HepG2 (cell line): ENCODE measurements at regions not wholly inside any gene's neighbourhood (a gene's known extent, or its start where the extent isn't known, plus 50 kb on each side); places are given as distances from the start of the nearest gene placed in this dataset.

ENCODE experiments used
- ATAC-seq: fragments of 200-7000 bp; cut with Tn5 transposase; 3 replicates; pipeline ENCODE4 v1.9.1; 2020; ENCODE audit warnings: mild to moderate bottlenecking, moderate library complexity
- BruUV-seq: library from RNA; stranded (reverse); fragments of 400-500 nt; replicated peaks from 2 replicates; lab custom pipeline; 2021; lab: Mats Ljungman, UMichigan
- CTCF ChIA-PET: fragments of 300-600 bp; formaldehyde crosslinking; extraction: SDS; loops from one replicate; lab custom pipeline; 2021; ENCODE audit warnings: low total read pairs, inconsistent platforms, low intra/inter-chr PET ratio; lab: Yijun Ruan, JAX
- POLR2A ChIA-PET: fragments of 350-600 bp; sonication (Branson Sonifier 250); formaldehyde crosslinking; loops from one replicate; lab custom pipeline; 2020; ENCODE audit warnings: antibody characterized with exemption, inconsistent platforms; lab: Yijun Ruan, JAX
- DNase-seq: peaks from one replicate; pipeline ENCODE4 v3.0.0-alpha.2; 2015; ENCODE audit warnings: low spot score
- FAIRE-seq: peaks from 3 replicates; lab custom pipeline; 2011; peaks lifted over from hg19 to GRCh38; lab: Jason Lieb, UNC
- H2AFZ ChIP-seq: one replicate; pipeline ENCODE4 v1.6.1; 2011; ENCODE audit warnings: low read length, inconsistent platforms
- H3K27ac ChIP-seq: fragments of 300-600 bp; 3 replicates; pipeline ENCODE4 v1.8.0; 2011; ENCODE audit warnings: mixed run types, mild to moderate bottlenecking, mixed read lengths, low read length, inconsistent platforms; ENCODE audit not compliant: insufficient read depth; ENCODE audit errors: extremely low read length
- H3K27me3 ChIP-seq, 2 experiments: fragments of 200-600 bp in 1 of 2; 2 replicates in 1 of 2; 3 replicates in 1 of 2; pipeline versions ENCODE4 v1.6.0 to v1.8.0; 2011; ENCODE audit warnings: low read length in 2 of 2, mild to moderate bottlenecking in 2 of 2, moderate library complexity in 2 of 2, inconsistent platforms in 1 of 2; ENCODE audit not compliant: insufficient read depth in 2 of 2, control insufficient read depth in 1 of 2
- H3K36me3 ChIP-seq, 2 experiments: fragments of 200-600 bp in 1 of 2; replicated peaks in 1 of 2; 2 replicates in 1 of 2; 3 replicates in 1 of 2; pipeline versions ENCODE4 v1.5.1 to v1.8.0; 2011; ENCODE audit warnings: low read length in 2 of 2, inconsistent platforms in 1 of 2; ENCODE audit not compliant: insufficient read depth in 2 of 2, control insufficient read depth in 1 of 2
- H3K4me1 ChIP-seq: 2 replicates; pipeline ENCODE4 v1.5.1; 2012; ENCODE audit warnings: low read length, inconsistent platforms; ENCODE audit not compliant: insufficient read depth
- H3K4me2 ChIP-seq: 2 replicates; pipeline ENCODE4 v1.6.0; 2011; ENCODE audit warnings: low read depth, low read length, inconsistent platforms
- H3K4me3 ChIP-seq, 3 experiments: fragments of 200-600 bp in 1 of 3; sonication (generic), shearing (Covaris generic) in 1 of 3; replicated peaks in 1 of 3; 2 replicates each; pipeline ENCODE4 v1.5.1; 2011 to 2016; ENCODE audit warnings: low read length in 3 of 3, inconsistent platforms in 2 of 3, low read depth in 2 of 3, mild to moderate bottlenecking in 2 of 3, control low read depth in 1 of 3, mixed read lengths in 1 of 3; ENCODE audit not compliant: insufficient read depth in 1 of 3
- H3K79me2 ChIP-seq: one replicate; pipeline ENCODE4 v1.6.1; 2011; ENCODE audit warnings: low read length, inconsistent platforms; ENCODE audit not compliant: insufficient read depth
- H3K9ac ChIP-seq: 2 replicates; pipeline ENCODE4 v1.6.0; 2011; ENCODE audit warnings: mild to moderate bottlenecking, low read depth, low read length, inconsistent platforms; ENCODE audit not compliant: insufficient read depth
- H3K9me3 ChIP-seq: 2 replicates; pipeline ENCODE4 v1.5.1; 2012; ENCODE audit warnings: mild to moderate bottlenecking, low read length
- H4K20me1 ChIP-seq: 2 replicates; pipeline ENCODE4 v1.6.0; 2011; ENCODE audit warnings: inconsistent platforms, mild to moderate bottlenecking, low read length, moderate library complexity; ENCODE audit not compliant: insufficient read depth
- ATF2 ChIP-seq: sonication (generic); formaldehyde crosslinking; IDR thresholded peaks from 2 replicates; pipeline ENCODE4 v1.4.0; 2020; ENCODE audit warnings: missing genetic modification reagents
- BHLHE40 ChIP-seq: IDR thresholded peaks from 2 replicates; pipeline ENCODE4 v1.6.1; 2011; ENCODE audit warnings: low read length, improper control_type of control experiment
- ELF4 ChIP-seq: sonication (generic); formaldehyde crosslinking; IDR thresholded peaks from 2 replicates; pipeline ENCODE4 v1.5.0; 2020; ENCODE audit warnings: missing genetic modification reagents, mild to moderate bottlenecking, moderate library complexity, borderline replicate concordance
- FOXK2 ChIP-seq: fragments of 450-650 bp; IDR thresholded peaks from 2 replicates; pipeline ENCODE4 v1.6.1; 2016
- HNRNPLL ChIP-seq: fragments of 200-400 bp; formaldehyde crosslinking; IDR thresholded peaks from 2 replicates; pipeline ENCODE4 v1.6.1; 2017; ENCODE audit warnings: mild to moderate bottlenecking, low read depth, low read length; ENCODE audit not compliant: poor library complexity, severe bottlenecking
- NFRKB ChIP-seq: fragments of 450-650 bp; IDR thresholded peaks from 2 replicates; pipeline ENCODE4 v1.6.1; 2017
- PCBP1 ChIP-seq: fragments of 200-400 bp; formaldehyde crosslinking; IDR thresholded peaks from 2 replicates; pipeline ENCODE4 v1.6.1; 2017; ENCODE audit warnings: mild to moderate bottlenecking, low read depth, low read length, borderline replicate concordance
- RBM39 ChIP-seq: fragments of 200-400 bp; formaldehyde crosslinking; IDR thresholded peaks from one replicate; pipeline ENCODE4 v1.6.1; 2018; ENCODE audit warnings: antibody characterized with exemption, mild to moderate bottlenecking, low read depth, low read length; ENCODE audit not compliant: poor library complexity, severe bottlenecking
- RFXAP ChIP-seq: sonication (generic); formaldehyde crosslinking; IDR thresholded peaks from 2 replicates; pipeline ENCODE4 v1.4.0; 2020; ENCODE audit warnings: missing genetic modification reagents, borderline replicate concordance
- ZMYM3 ChIP-seq: sonication (generic); formaldehyde crosslinking; IDR thresholded peaks from 2 replicates; pipeline ENCODE4 v1.5.1; 2020; ENCODE audit warnings: mild to moderate bottlenecking, missing genetic modification reagents
- ZMYM4 ChIP-seq: sonication (generic); formaldehyde crosslinking; IDR thresholded peaks from 2 replicates; pipeline ENCODE4 v1.8.1; 2023; ENCODE audit warnings: mild to moderate bottlenecking, missing genetic modification reagents
- ZNF367 ChIP-seq: sonication (generic); formaldehyde crosslinking; IDR thresholded peaks from 2 replicates; pipeline ENCODE4 v1.4.0; 2020; ENCODE audit warnings: missing genetic modification reagents, borderline replicate concordance
- WGBS: methylation state at CpG from one replicate; pipeline ENCODE4 v1.1.6; 2017; ENCODE audit warnings: low lambda C conversion rate; 5-methylcytosine and 5-hydroxymethylcytosine counted together
- in situ Hi-C: cut with HindIII; loops from 2 replicates; pipeline ENCODE4 v1.10.0; 2017; ENCODE audit warnings: low pct_unique_long_range_greater_than_20kb; ENCODE audit not compliant: extremely low pct_ligation_motif_present
- intact Hi-C: fragments of 100-400 bp; cut with micrococcal nuclease; formaldehyde crosslinking; loops from one replicate; pipeline ENCODE4 v1.10.0; 2022; ENCODE audit not compliant: unreplicated experiment
- TF ChIP-seq, protein P1 (sequence below): sonication (generic); formaldehyde crosslinking; IDR thresholded peaks from 2 replicates; pipeline ENCODE4 v1.5.0; 2020; ENCODE audit warnings: mild to moderate bottlenecking, missing genetic modification reagents, moderate library complexity

GRCh38 chr3:150261958-150262357 is 146.1 kb upstream of the TSC22D2 start:
- no peak for DNase-seq

More at GRCh38 chr3:150261958-150262357, 146.1 kb upstream of the TSC22D2 start:
- WGBS: 59% methylated on average over 2 of the region's 2 CpGs
- no peaks in the 10 kb centered on the region for H3K4me1 ChIP-seq
- no peak overlapping the region for H3K4me3 ChIP-seq
- H4K20me1 ChIP-seq: no peaks in the 10 kb centered on the region
- no peak for TF ChIP-seq PCBP1
- no peak for TF ChIP-seq NFRKB
- TF ChIP-seq ZNF367 (CRISPR knock-in tag): no peak
- no peak for TF ChIP-seq RBM39
- no peak for TF ChIP-seq BHLHE40
- no peak for TF ChIP-seq ATF2
- no peak for TF ChIP-seq RFXAP (CRISPR knock-in tag)
- TF ChIP-seq ZMYM4 (CRISPR knock-in tag): no peak
- TF ChIP-seq, protein P1, sequence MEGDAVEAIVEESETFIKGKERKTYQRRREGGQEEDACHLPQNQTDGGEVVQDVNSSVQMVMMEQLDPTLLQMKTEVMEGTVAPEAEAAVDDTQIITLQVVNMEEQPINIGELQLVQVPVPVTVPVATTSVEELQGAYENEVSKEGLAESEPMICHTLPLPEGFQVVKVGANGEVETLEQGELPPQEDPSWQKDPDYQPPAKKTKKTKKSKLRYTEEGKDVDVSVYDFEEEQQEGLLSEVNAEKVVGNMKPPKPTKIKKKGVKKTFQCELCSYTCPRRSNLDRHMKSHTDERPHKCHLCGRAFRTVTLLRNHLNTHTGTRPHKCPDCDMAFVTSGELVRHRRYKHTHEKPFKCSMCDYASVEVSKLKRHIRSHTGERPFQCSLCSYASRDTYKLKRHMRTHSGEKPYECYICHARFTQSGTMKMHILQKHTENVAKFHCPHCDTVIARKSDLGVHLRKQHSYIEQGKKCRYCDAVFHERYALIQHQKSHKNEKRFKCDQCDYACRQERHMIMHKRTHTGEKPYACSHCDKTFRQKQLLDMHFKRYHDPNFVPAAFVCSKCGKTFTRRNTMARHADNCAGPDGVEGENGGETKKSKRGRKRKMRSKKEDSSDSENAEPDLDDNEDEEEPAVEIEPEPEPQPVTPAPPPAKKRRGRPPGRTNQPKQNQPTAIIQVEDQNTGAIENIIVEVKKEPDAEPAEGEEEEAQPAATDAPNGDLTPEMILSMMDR (CRISPR knock-in tag): no peak
- no peak for TF ChIP-seq FOXK2
- no peak for TF ChIP-seq ELF4 (CRISPR knock-in tag)
- TF ChIP-seq ZMYM3 (CRISPR knock-in tag): no peak
- no peak for TF ChIP-seq HNRNPLL
- ATAC-seq: no peak
- in situ Hi-C loops (no loop called here), intact Hi-C loops (no loop called here)
- H3K9me3 ChIP-seq: no peaks in the 10 kb centered on the region
- BruUV-seq: no TSS peak
- H3K27me3 ChIP-seq: no peaks in the 10 kb centered on the region
- ChIA-PET CTCF (no interaction called here), POLR2A (no interaction called here)
- H3K4me2 ChIP-seq: no peak overlapping the region
- no peak for FAIRE-seq
- no peak overlapping the region for H3K9ac ChIP-seq
- H3K36me3 ChIP-seq: no peaks in the 10 kb centered on the region
- no peaks in the 10 kb centered on the region for H3K79me2 ChIP-seq
- H2AFZ ChIP-seq: no peak overlapping the region
- no peak overlapping the region for H3K27ac ChIP-seq
